NCI-H446 treated with DMSO at 0.1 percent for 48 hours (cell line): ENCODE measurements at regions not wholly inside any gene's neighbourhood (a gene's known extent, or its start where the extent isn't known, plus 50 kb on each side); places are given as distances from the start of the nearest gene placed in this dataset.
A peak's percentile ranks its signal among the peaks of the same experiment; 100 is the strongest.

Experiments used
- DNase-seq: peaks from one replicate; lab custom pipeline; 2025; lab: John Stamatoyannopoulos, UW

GRCh38 chr2:163369111-163369510, 366.7 kb downstream of the FIGN start:
- no peak for DNase-seq

GRCh38 chr2:163368655-163369054, 367.2 kb downstream of the FIGN start:
- DNase-seq: no peak

- no peak for DNase-seq
Measured at GRCh38 chr2:163367825-163368582, 367.8 kb downstream of the FIGN start.

GRCh38 chr2:163364736-163365135, 371.1 kb downstream of the FIGN start:
- DNase-seq: no peak

- DNase-seq: no peak
Measured at GRCh38 chr2:163353551-163353950, 382.3 kb downstream of the FIGN start.

- no peak for DNase-seq
Measured at GRCh38 chr2:163351966-163352365, 383.8 kb downstream of the FIGN start.

- DNase-seq: no peak
Measured at GRCh38 chr2:163351143-163351542, 384.7 kb downstream of the FIGN start.

GRCh38 chr2:163348857-163349380, 386.9 kb downstream of the FIGN start:
- no peak for DNase-seq

- no peak for DNase-seq
Measured at GRCh38 chr2:163347982-163348856, 387.6 kb downstream of the FIGN start.

GRCh38 chr2:163345795-163346573, 389.8 kb downstream of the FIGN start:
- peak; percentile 19 for DNase-seq

- DNase-seq: no peak
Measured at GRCh38 chr2:163343316-163343715, 392.5 kb downstream of the FIGN start.

GRCh38 chr2:163341426-163341825, 394.4 kb downstream of the FIGN start:
- no peak for DNase-seq

GRCh38 chr2:163338270-163338669, 397.5 kb downstream of the FIGN start:
- DNase-seq: no peak

- no peak for DNase-seq
Measured at GRCh38 chr2:163324677-163325076, 411.1 kb downstream of the FIGN start.

GRCh38 chr2:163319006-163319405, 416.8 kb downstream of the FIGN start:
- no peak for DNase-seq

- DNase-seq: no peak
Measured at GRCh38 chr2:163314712-163315111, 421.1 kb downstream of the FIGN start.

GRCh38 chr2:163312713-163313112, 423.1 kb downstream of the FIGN start:
- no peak for DNase-seq

GRCh38 chr2:163306647-163307046, 429.2 kb downstream of the FIGN start:
- DNase-seq: no peak

GRCh38 chr2:163302141-163302540, 433.7 kb downstream of the FIGN start:
- DNase-seq: no peak

- DNase-seq: no peak
Measured at GRCh38 chr2:163291790-163292189, 444.0 kb downstream of the FIGN start.

- no peak for DNase-seq
Measured at GRCh38 chr2:163281717-163282116, 443.1 kb upstream of the KCNH7 start.

- DNase-seq: no peak
Measured at GRCh38 chr2:163269374-163270021, 430.9 kb upstream of the KCNH7 start.
